GM19372 (cell line): ENCODE measurements at regions not wholly inside any gene's neighbourhood (a gene's known extent, or its start where the extent isn't known, plus 50 kb on each side); places are given as distances from the start of the nearest gene placed in this dataset.

Experiments used
- ATAC-seq: cut with Tn5 transposase; IDR thresholded peaks from one replicate; pipeline ENCODE4 v1.9.1; 2021; ENCODE audit warnings: mild to moderate bottlenecking, low read depth, moderate library complexity; ENCODE audit not compliant: unreplicated experiment

- ATAC-seq, result no peak
These were observed 588.7 kb upstream of the PFKP start for GRCh38 chr10:2478656-2479055.

GRCh38 chr10:2476812-2477553, 590.4 kb upstream of the PFKP start:
- ATAC-seq, result no peak

GRCh38 chr10:2476218-2476811, 591.0 kb upstream of the PFKP start:
- no peak for ATAC-seq

GRCh38 chr10:2475711-2476217, 591.6 kb upstream of the PFKP start:
- ATAC-seq, result no peak

- no peak for ATAC-seq
These were observed 595.5 kb upstream of the PFKP start for GRCh38 chr10:2471811-2472210.

GRCh38 chr10:2469802-2470201, 597.5 kb upstream of the PFKP start:
- ATAC-seq, result no peak

- ATAC-seq, result no peak
These were observed 602.9 kb upstream of the PFKP start for GRCh38 chr10:2464483-2464882.

GRCh38 chr10:2463316-2463715, 604.0 kb upstream of the PFKP start:
- no peak for ATAC-seq

GRCh38 chr10:2462581-2462980, 604.8 kb upstream of the PFKP start:
- no peak for ATAC-seq

- no peak for ATAC-seq
These were observed 606.5 kb upstream of the PFKP start for GRCh38 chr10:2460812-2461211.

GRCh38 chr10:2459713-2460112, 607.6 kb upstream of the PFKP start:
- ATAC-seq, result no peak

- ATAC-seq, result no peak
These were observed 610.5 kb upstream of the PFKP start for GRCh38 chr10:2456834-2457233.

- no peak for ATAC-seq
These were observed 622.0 kb upstream of the PFKP start for GRCh38 chr10:2445370-2445769.

GRCh38 chr10:2439983-2440382, 627.4 kb upstream of the PFKP start:
- ATAC-seq, result no peak

- ATAC-seq, result no peak
These were observed 628.3 kb upstream of the PFKP start for GRCh38 chr10:2439000-2439399.

GRCh38 chr10:2438248-2438939, 629.0 kb upstream of the PFKP start:
- ATAC-seq, result no peak

- no peak for ATAC-seq
These were observed 630.4 kb upstream of the PFKP start for GRCh38 chr10:2436933-2437332.

- ATAC-seq, result no peak
These were observed 635.4 kb upstream of the PFKP start for GRCh38 chr10:2431961-2432360.

- ATAC-seq, result no peak
These were observed 639.9 kb upstream of the PFKP start for GRCh38 chr10:2427412-2427811.

- no peak for ATAC-seq
These were observed 642.0 kb upstream of the PFKP start for GRCh38 chr10:2425320-2425719.

- ATAC-seq, result no peak
These were observed 652.8 kb upstream of the PFKP start for GRCh38 chr10:2414562-2414961.

- ATAC-seq, result no peak
These were observed 653.3 kb upstream of the PFKP start for GRCh38 chr10:2414039-2414438.
